Left lung (tissue), 4 donors: ENCODE measurements at regions not wholly inside any gene's neighbourhood (a gene's known extent, or its start where the extent isn't known, plus 50 kb on each side); places are given as distances from the start of the nearest gene placed in this dataset.

Experiments used
- ATAC-seq: fragments of 200-7000 bp; cut with Tn5 transposase; one replicate; pipeline ENCODE4 v1.9.1; 2020; ENCODE audit warnings: moderate library complexity
- DNase-seq, 4 donors: peaks; one replicate each; pipeline ENCODE4 v3.0.0-alpha.2; 2013 to 2020
- H3K27ac ChIP-seq, 2 donors: fragments of 200-600 bp; sonication (generic) in 1 of 2; one replicate each; pipeline versions ENCODE4 v1.5.0 to v1.8.0; 2020 to 2021
- H3K27me3 ChIP-seq, 2 donors: fragments of 200-600 bp; sonication (generic) in 1 of 2; one replicate each; pipeline versions ENCODE4 v1.5.0 to v1.8.0; 2020 to 2021
- H3K36me3 ChIP-seq, 2 donors: fragments of 200-600 bp; sonication (generic) in 1 of 2; one replicate each; pipeline versions ENCODE4 v1.5.0 to v1.8.0; 2020 to 2021
- H3K4me1 ChIP-seq, 2 donors: fragments of 200-600 bp; one replicate each; pipeline ENCODE4 v1.8.0; 2021
- H3K4me3 ChIP-seq, 2 donors: fragments of 200-600 bp; sonication (generic) in 1 of 2; one replicate each; pipeline versions ENCODE4 v1.5.0 to v1.8.0; 2020 to 2021; ENCODE audit warnings: mild to moderate bottlenecking in 1 of 2
- H3K9me3 ChIP-seq, 2 donors: fragments of 200-600 bp; sonication (generic) in 1 of 2; one replicate each; pipeline versions ENCODE4 v1.5.0 to v1.8.0; 2020 to 2021
- intact Hi-C, 2 donors: fragments of 100-400 bp; cut with DNase I; formaldehyde crosslinking; loops; one replicate each; pipeline versions ENCODE4 v1.11.2 to v1.14.2; 2022
- TF ChIP-seq, protein P1 (sequence below), 2 donors: fragments of 200-600 bp; sonication (generic) in 1 of 2; IDR thresholded peaks; one replicate each; pipeline versions ENCODE4 v1.5.0 to v1.8.0; 2021; ENCODE audit warnings: antibody characterized with exemption in 2 of 2
- donor health status: DM: no; HTN: yes; CAD: no.
- donor health status: DM: no; HTN: no; CAD: no.

DNA sequence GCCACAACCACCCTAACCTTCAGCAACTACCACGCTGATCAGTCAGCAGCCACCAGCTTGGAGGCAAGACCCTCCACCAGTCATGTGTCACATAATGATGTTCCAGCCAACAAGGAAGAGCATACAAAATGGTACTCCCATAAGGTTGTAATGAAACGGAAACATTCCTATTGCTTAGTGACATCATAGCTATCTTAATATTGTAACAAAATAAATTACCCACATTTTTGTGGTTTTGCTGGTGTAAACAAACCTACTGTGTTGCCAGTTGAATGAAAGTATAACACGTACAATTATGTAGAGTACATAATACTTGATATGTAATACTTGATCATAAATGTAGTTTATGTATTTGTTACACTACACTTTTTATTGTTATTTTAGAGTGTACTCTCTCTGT, 1363.2 kb upstream of the ADGRL4 start:
- H3K9me3 ChIP-seq = no peaks in the 10 kb centered on the region
- H3K27me3 ChIP-seq = no peaks in the 10 kb centered on the region
- ATAC-seq = no peak
- TF ChIP-seq, protein P1, sequence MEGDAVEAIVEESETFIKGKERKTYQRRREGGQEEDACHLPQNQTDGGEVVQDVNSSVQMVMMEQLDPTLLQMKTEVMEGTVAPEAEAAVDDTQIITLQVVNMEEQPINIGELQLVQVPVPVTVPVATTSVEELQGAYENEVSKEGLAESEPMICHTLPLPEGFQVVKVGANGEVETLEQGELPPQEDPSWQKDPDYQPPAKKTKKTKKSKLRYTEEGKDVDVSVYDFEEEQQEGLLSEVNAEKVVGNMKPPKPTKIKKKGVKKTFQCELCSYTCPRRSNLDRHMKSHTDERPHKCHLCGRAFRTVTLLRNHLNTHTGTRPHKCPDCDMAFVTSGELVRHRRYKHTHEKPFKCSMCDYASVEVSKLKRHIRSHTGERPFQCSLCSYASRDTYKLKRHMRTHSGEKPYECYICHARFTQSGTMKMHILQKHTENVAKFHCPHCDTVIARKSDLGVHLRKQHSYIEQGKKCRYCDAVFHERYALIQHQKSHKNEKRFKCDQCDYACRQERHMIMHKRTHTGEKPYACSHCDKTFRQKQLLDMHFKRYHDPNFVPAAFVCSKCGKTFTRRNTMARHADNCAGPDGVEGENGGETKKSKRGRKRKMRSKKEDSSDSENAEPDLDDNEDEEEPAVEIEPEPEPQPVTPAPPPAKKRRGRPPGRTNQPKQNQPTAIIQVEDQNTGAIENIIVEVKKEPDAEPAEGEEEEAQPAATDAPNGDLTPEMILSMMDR (IDR thresholded peaks at IDR 0.05) = no peak
- H3K4me3 ChIP-seq = no peak overlapping the region
- intact Hi-C loops = no loop called here
- no peaks in the 10 kb centered on the region for H3K36me3 ChIP-seq
- no peaks in the 10 kb centered on the region for H3K4me1 ChIP-seq
- no peak for DNase-seq
- H3K27ac ChIP-seq = no peak overlapping the region

- TF ChIP-seq, protein P1 (IDR thresholded peaks at IDR 0.05) = no peak
- H3K4me3 ChIP-seq = no peak overlapping the region
- ATAC-seq (no peak), DNase-seq (no peak)
- no peaks in the 10 kb centered on the region for H3K4me1 ChIP-seq
- no peaks in the 10 kb centered on the region for H3K36me3 ChIP-seq
- intact Hi-C loops = no loop called here
- no peaks in the 10 kb centered on the region for H3K9me3 ChIP-seq
- no peaks in the 10 kb centered on the region for H3K27me3 ChIP-seq
- no peak overlapping the region for H3K27ac ChIP-seq
Measured at GRCh38 chr1:80367058-80367457, 1360.5 kb upstream of the ADGRL4 start.

DNA sequence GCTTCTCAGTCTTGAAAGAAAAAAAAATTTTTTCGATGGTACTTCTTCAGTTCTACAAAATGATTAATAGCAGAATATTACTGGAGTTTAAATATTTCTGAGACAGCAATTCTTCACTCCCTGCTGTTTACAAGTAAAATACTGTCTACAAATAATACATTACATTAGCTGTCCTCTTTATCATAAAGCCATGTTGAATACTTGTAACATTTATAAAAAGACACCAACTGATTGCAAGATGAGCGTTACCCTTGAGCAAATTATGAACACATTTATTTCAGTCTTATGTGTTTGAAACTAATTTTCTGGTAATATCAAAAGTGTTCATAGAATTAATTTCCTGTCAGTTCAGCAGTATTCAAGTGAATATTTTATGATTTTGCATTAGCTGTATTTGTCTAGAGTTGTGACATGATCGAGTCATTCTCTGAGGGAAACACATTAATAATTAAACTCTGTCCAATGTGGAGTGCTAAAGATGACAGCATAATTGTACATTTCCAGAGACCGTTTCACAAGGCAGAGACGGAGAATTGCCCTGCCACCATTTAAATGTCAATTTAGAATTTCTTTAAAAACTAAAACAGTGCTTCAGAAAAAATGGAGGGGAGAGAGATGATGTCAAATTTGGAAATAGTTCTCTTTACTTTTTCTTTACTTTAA, 1359.0 kb upstream of the ADGRL4 start:
- ATAC-seq (no peak), DNase-seq (no peak)
- Histone ChIP-seq H3K4me3 (no peak overlapping the region), H3K4me1 (no peaks in the 10 kb centered on the region), H3K9me3 (no peaks in the 10 kb centered on the region), H3K27ac (no peak overlapping the region), H3K36me3 (no peaks in the 10 kb centered on the region), H3K27me3 (no peaks in the 10 kb centered on the region)
- intact Hi-C loops = no loop called here
- TF ChIP-seq, protein P1 (IDR thresholded peaks at IDR 0.05) = no peak

DNA sequence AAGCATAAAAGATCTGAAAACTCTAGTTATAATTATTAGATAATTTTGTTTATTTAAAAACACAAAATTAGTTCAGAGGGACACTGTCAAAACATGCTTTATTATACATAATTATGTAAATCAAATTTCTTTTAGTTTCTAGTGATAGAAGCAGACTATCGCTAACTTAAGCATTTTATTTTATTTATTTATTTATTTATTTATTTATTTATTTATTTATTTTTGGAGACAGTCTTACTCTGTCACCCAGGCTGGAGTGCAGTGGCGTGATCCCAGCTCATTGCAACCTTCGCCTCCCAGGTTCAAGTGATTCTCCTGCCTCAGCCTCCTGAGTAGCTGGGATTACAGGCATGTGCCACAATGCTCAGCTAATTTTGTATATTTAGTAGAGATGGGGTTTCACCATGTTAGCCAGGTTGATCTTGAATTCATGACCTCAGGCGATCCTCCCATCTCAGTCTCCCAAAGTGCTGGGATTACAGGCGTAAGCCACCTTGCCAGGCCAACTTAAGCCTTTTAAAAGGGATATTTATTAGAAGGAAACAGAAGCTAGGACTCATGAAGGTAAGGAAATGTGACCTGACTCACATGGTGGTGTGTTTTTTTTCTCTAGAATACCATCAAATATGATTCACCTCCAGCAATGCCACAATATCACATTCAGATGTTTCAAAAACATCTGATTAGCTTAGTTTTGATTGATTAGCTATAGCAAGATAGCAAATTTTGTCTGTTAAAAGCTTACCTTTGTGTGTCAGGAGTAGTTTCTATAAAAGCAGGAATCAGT, 1357.4 kb upstream of the ADGRL4 start:
- TF ChIP-seq, protein P1 (IDR thresholded peaks at IDR 0.05) = no peak
- no peak for ATAC-seq

DNA sequence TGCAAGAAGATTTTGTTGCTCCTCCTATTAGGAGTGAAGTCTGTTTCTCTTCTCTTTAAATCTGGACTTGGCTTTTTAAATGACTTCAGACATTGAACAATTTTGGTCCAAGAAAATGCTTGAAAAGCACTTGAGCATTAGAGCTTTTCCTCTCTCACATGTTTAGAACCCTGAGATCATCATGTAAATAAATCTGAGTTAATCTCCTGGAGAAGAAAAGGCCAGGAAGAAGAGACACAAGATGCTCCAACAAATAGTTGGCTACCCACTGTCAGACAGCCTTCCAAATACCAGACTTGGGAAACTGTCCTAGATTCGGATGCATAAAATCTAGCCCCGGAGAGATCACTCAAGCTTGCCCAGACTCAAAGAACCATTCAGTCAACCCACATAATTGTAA, 1353.1 kb upstream of the ADGRL4 start:
- Histone ChIP-seq H3K9me3 (no peaks in the 10 kb centered on the region), H3K27me3 (no peaks in the 10 kb centered on the region), H3K4me3 (no peak overlapping the region), H3K4me1 (no peaks in the 10 kb centered on the region), H3K36me3 (no peaks in the 10 kb centered on the region), H3K27ac (no peak overlapping the region)
- DNase-seq (no peak), ATAC-seq (no peak)
- intact Hi-C loops = no loop called here
- TF ChIP-seq, protein P1 (IDR thresholded peaks at IDR 0.05) = no peak

More for the DNA sequence above, 1357.4 kb upstream of the ADGRL4 start:
- Histone ChIP-seq H3K36me3 (no peaks in the 10 kb centered on the region), H3K4me1 (no peaks in the 10 kb centered on the region), H3K4me3 (no peak overlapping the region), H3K27me3 (no peaks in the 10 kb centered on the region), H3K9me3 (no peaks in the 10 kb centered on the region), H3K27ac (no peak overlapping the region)
- intact Hi-C loops = no loop called here
- DNase-seq = no peak
